Motor neuron (in vitro differentiated cells): ENCODE measurements at regions not wholly inside any gene's neighbourhood (a gene's known extent, or its start where the extent isn't known, plus 50 kb on each side); places are given as distances from the start of the nearest gene placed in this dataset.
A peak's percentile ranks its signal among the peaks of the same experiment; 100 is the strongest.
"Not testable (repeated sequence)": the region's sequence is repeated elsewhere in the genome, so short reads cannot be mapped to it uniquely, and the experiment has no call there.

ENCODE experiments used
- ATAC-seq, 8 experiments: fragments of 200-7000 bp; cut with Tn5 transposase; replicated peaks in 6 of 8; 2 replicates each; pipeline ENCODE4 v1.8.0; 2021; ENCODE audit warnings: mild to moderate bottlenecking in 8 of 8, moderate library complexity in 8 of 8
- H3K27ac ChIP-seq, 2 donors: fragments of 250-450 bp; sonication (Bioruptor Pico); 2 replicates each; pipeline ENCODE4 v1.9.0; 2021; ENCODE audit warnings: antibody characterized with exemption in 2 of 2, mild to moderate bottlenecking in 2 of 2, moderate library complexity in 1 of 2
- H3K4me1 ChIP-seq, 2 donors: fragments of 250-450 bp; sonication (Bioruptor Pico); replicated peaks in 1 of 2; 2 replicates each; pipeline ENCODE4 v1.6.1; 2021; ENCODE audit warnings: antibody characterized with exemption in 2 of 2, mild to moderate bottlenecking in 2 of 2, moderate library complexity in 1 of 2
- H3K4me3 ChIP-seq, 5 donors: fragments of 250-450 bp; sonication (Bioruptor Pico); 2 replicates each; pipeline ENCODE4 v1.9.0; 2021; ENCODE audit warnings: antibody characterized with exemption in 5 of 5, mild to moderate bottlenecking in 5 of 5, moderate library complexity in 4 of 5
- WGBS, 10 experiments: fragments of 450-650 bp; shearing (Covaris generic); methylation state at CpG; one replicate each; pipeline ENCODE4 v1.0.0; 2022; 5-methylcytosine and 5-hydroxymethylcytosine counted together
- in situ Hi-C, 9 experiments: fragments of 400-800 bp; cut with MboI; loops; one replicate each; pipeline ENCODE4 v1.15.0; 2021; ENCODE audit warnings: low sequenced_read_pairs in 9 of 9, low pct_unique_long_range_greater_than_20kb in 2 of 9; ENCODE audit not compliant: unreplicated experiment in 9 of 9

- H3K4me3 ChIP-seq, in situ Hi-C loops, H3K4me1 ChIP-seq, H3K27ac ChIP-seq: not testable (repeated sequence)
- 70% methylated on average over 2 of the region's 59 CpGs; no CpG with 5 or more reads in 9 of the 10 experiments for WGBS, 10 experiments
- ATAC-seq = peak in 4 of 8 experiments; percentile 35 to 63 (median 56)
Measured at GRCh38 chr1:121009216-121010057, 119.9 kb downstream of the PPIAL4A start.

GRCh38 chr1:121010141-121010540 is 120.6 kb downstream of the PPIAL4A start:
- WGBS, 10 experiments = no CpG with 5 or more reads among the region's 22 CpGs
- H3K4me1 ChIP-seq, H3K27ac ChIP-seq, H3K4me3 ChIP-seq, ATAC-seq, in situ Hi-C loops: not testable (repeated sequence)

DNA sequence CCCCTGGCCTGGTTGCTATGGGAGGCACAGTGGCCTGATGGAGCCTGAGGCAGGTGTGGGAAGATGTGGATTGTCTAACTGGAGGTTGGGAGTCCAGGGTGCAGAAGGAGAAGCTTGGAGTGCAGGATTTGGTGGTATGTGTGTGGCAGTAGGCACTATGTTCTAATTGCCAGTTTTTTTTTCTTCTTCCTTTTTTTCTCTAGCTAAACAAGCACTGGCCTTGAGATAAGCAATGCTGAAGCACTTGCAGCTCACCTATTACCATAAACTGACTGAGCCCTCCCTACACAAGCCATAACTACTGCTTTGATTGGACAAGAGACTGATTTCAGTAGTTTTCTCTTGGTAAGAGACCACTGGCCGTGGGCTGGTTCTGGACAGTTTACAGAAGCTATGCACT is 123.6 kb downstream of the PPIAL4A start:
- H3K4me1 ChIP-seq, in situ Hi-C loops, ATAC-seq, H3K4me3 ChIP-seq, H3K27ac ChIP-seq: not testable (repeated sequence)
- WGBS, 10 experiments = no CpG with 5 or more reads among the region's 1 CpG

- H3K27ac ChIP-seq, H3K4me3 ChIP-seq, in situ Hi-C loops, H3K4me1 ChIP-seq: not testable (repeated sequence)
- WGBS, 10 experiments = 20 to 64% (median 26%) methylated on average over 1 to 6 of the region's 32 CpGs; no CpG with 5 or more reads in 7 of the 10 experiments
- peak in 7 of 8 experiments; percentile 32 to 89 (median 73) for ATAC-seq
Measured at GRCh38 chr1:121016182-121017028, 126.8 kb downstream of the PPIAL4A start.

DNA sequence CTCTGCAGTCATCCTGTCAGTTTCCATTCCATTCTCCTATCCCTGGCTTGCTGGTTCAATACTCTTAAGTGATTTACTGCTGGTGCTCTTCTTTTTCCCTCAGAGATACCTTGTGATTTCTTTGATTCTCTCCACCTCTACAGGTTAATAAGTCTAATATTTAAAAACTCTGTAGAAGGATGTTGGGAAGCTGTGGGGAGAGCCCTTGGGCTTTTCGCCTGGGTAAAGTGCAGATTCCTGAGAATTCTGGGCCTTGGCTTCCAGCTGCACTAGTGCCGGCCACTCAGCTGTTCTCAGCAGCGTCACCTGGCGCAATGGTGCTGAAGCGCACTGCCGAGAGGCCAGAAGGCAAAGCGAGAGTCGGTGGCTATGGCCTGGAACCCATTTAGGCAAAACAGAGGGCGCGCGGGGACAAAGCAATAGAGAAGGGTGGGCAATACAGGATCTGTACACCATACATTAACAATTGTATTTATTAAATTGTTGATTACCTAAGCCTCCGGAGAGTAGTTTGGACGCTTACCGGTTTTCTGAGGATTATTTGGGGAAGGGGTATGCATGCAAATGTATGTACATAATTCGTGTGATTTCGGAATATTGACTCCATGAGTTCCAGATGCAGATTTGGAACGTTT is 130.3 kb downstream of the PPIAL4A start:
- WGBS, 10 experiments = no CpG with 5 or more reads among the region's 17 CpGs
- H3K4me3 ChIP-seq, in situ Hi-C loops, H3K27ac ChIP-seq, H3K4me1 ChIP-seq: not testable (repeated sequence)
- peak; percentile 43 to 94 (median 82) for ATAC-seq

GRCh38 chr1:121020350-121021236 is 131.0 kb downstream of the PPIAL4A start:
- 60 to 70% methylated on average over 2 of the region's 37 CpGs; no CpG with 5 or more reads in 8 of the 10 experiments for WGBS, 10 experiments
- peak overlapping the region in 2 of 5 donors; percentile 27 to 34 for H3K4me3 ChIP-seq
- peak in 6 of 8 experiments; percentile 21 to 58 (median 34) for ATAC-seq
- in situ Hi-C loops, H3K4me1 ChIP-seq, H3K27ac ChIP-seq: not testable (repeated sequence)

GRCh38 chr1:121021716-121022115 is 132.1 kb downstream of the PPIAL4A start:
- ATAC-seq = peak in 3 of 8 experiments; percentile 42 to 54 (median 43)
- H3K4me1 ChIP-seq, H3K27ac ChIP-seq, in situ Hi-C loops, H3K4me3 ChIP-seq: not testable (repeated sequence)
- WGBS, 10 experiments = 60% methylated on average over 1 of the region's 6 CpGs; no CpG with 5 or more reads in 9 of the 10 experiments

DNA sequence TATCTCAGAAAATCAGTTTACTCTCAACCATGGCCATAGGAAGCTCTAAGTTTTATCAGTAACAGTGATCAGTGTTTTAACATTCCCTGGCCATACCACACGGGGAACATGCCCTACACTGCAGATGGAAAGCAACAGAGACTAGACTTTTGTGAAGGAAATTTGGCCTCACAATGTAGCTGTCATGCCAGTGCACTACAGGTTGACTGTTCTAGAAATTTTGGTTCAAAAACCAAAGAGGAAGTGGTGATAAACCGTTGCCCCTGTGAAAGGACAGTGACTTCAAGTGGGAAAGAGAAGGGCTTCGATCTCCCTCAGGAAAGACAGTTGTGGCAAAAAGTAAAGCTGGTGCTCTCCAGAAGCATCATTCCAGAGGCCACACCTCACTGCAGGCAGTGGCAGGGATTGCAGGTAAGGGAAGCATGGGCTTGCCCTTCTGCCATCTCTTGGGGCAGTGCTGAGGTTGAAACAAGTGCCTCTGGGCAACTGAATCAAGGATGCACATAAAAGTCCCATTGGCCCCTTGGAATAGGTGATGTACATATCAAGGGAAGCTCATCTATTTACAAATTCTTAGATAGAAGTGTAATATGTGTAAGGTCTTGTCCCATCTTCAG is 143.4 kb downstream of the PPIAL4A start:
- H3K4me1 ChIP-seq, ATAC-seq: not testable (repeated sequence)

GRCh38 chr1:121036792-121037191 is 147.2 kb downstream of the PPIAL4A start:
- no CpG with 5 or more reads among the region's 4 CpGs for WGBS, 10 experiments
- H3K4me1 ChIP-seq, ATAC-seq, H3K27ac ChIP-seq, in situ Hi-C loops, H3K4me3 ChIP-seq: not testable (repeated sequence)

More for the DNA sequence above, 143.4 kb downstream of the PPIAL4A start:
- in situ Hi-C loops, H3K27ac ChIP-seq, H3K4me3 ChIP-seq: not testable (repeated sequence)
- no CpG with 5 or more reads among the region's 3 CpGs for WGBS, 10 experiments

- WGBS, 10 experiments = no CpG with 5 or more reads among the region's 4 CpGs
- H3K27ac ChIP-seq, ATAC-seq, in situ Hi-C loops, H3K4me3 ChIP-seq, H3K4me1 ChIP-seq: not testable (repeated sequence)
Measured at GRCh38 chr1:121040974-121041373, 143.2 kb downstream of the FAM72B start.

DNA sequence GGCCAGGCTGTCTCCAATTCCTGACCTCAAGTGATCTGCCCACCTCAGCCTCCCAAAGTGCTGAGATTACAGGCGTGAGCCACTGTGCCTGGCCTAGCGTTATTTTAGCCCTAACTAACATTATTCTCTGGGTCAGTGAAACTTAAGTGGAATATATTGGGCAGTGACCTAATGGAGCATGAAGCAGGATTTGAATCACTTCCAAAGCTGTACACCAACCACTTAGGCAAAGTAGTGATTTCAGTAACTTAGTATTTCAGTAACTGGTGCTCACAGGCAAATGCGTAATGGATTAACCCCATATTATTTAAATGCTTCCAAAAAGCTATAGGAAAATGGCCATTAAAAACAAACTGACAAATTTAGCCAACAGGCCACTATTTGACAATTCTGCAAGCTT is 142.6 kb downstream of the FAM72B start:
- ATAC-seq, in situ Hi-C loops, H3K27ac ChIP-seq, H3K4me1 ChIP-seq, H3K4me3 ChIP-seq: not testable (repeated sequence)
- no CpG with 5 or more reads among the region's 3 CpGs for WGBS, 10 experiments

GRCh38 chr1:121042882-121043281 is 141.3 kb downstream of the FAM72B start:
- WGBS, 10 experiments = no CpG with 5 or more reads among the region's 2 CpGs
- in situ Hi-C loops, H3K4me3 ChIP-seq, H3K4me1 ChIP-seq, H3K27ac ChIP-seq, ATAC-seq: not testable (repeated sequence)
